NCI-H2227 (cell line): ENCODE measurements at regions not wholly inside any gene's neighbourhood (a gene's known extent, or its start where the extent isn't known, plus 50 kb on each side); places are given as distances from the start of the nearest gene placed in this dataset.

Source experiments
- DNase-seq: peaks from one replicate; lab custom pipeline; 2025; ENCODE audit not compliant: unreplicated experiment; lab: John Stamatoyannopoulos, UW

- DNase-seq = no peak
These were observed 108.2 kb downstream of the NCOR2 start for GRCh38 chr12:124458992-124459851.

- DNase-seq = no peak
These were observed 109.0 kb downstream of the NCOR2 start for GRCh38 chr12:124458220-124458991.

GRCh38 chr12:124457287-124458219 is 109.9 kb downstream of the NCOR2 start:
- DNase-seq = no peak

GRCh38 chr12:124456652-124457152 is 110.7 kb downstream of the NCOR2 start:
- no peak for DNase-seq

- no peak for DNase-seq
These were observed 111.2 kb downstream of the NCOR2 start for GRCh38 chr12:124456133-124456651.

GRCh38 chr12:124455336-124455735 is 112.1 kb downstream of the NCOR2 start:
- DNase-seq = no peak

GRCh38 chr12:124454735-124455134 is 112.7 kb downstream of the NCOR2 start:
- no peak for DNase-seq

GRCh38 chr12:124454352-124454725 is 113.1 kb downstream of the NCOR2 start:
- DNase-seq = no peak

GRCh38 chr12:124453419-124454351 is 113.7 kb downstream of the NCOR2 start:
- DNase-seq = no peak

GRCh38 chr12:124452576-124453331 is 114.7 kb downstream of the NCOR2 start:
- DNase-seq = no peak

- no peak for DNase-seq
These were observed 115.7 kb downstream of the NCOR2 start for GRCh38 chr12:124451637-124452243.

GRCh38 chr12:124451016-124451415 is 116.4 kb downstream of the NCOR2 start:
- DNase-seq = no peak

GRCh38 chr12:124450376-124450750 is 117.0 kb downstream of the NCOR2 start:
- DNase-seq = no peak

- DNase-seq = no peak
These were observed 117.6 kb downstream of the NCOR2 start for GRCh38 chr12:124449623-124450375.

GRCh38 chr12:124448955-124449622 is 118.3 kb downstream of the NCOR2 start:
- DNase-seq = no peak

- no peak for DNase-seq
These were observed 119.0 kb downstream of the NCOR2 start for GRCh38 chr12:124448241-124448954.

- DNase-seq = no peak
These were observed 121.0 kb downstream of the NCOR2 start for GRCh38 chr12:124446364-124446763.
